Fibroblast of mammary gland (primary cell): ENCODE measurements at regions not wholly inside any gene's neighbourhood (a gene's known extent, or its start where the extent isn't known, plus 50 kb on each side); places are given as distances from the start of the nearest gene placed in this dataset.
"Not testable (repeated sequence)": the region's sequence is repeated elsewhere in the genome, so short reads cannot be mapped to it uniquely, and the experiment has no call there.

ENCODE experiments used
- DNase-seq: peaks from one replicate; pipeline ENCODE4 v3.0.0-alpha.2; 2010; ENCODE audit warnings: low read depth
- H3K4me3 ChIP-seq: 2 replicates; pipeline ENCODE4 v1.5.1; 2011; ENCODE audit warnings: low read depth, mild to moderate bottlenecking, low read length, moderate library complexity; ENCODE audit not compliant: control insufficient read depth
- CTCF ChIP-seq: conservative IDR thresholded peaks from 2 replicates; pipeline ENCODE4 v1.5.1; 2011; ENCODE audit warnings: low read depth, low read length, inconsistent platforms; ENCODE audit not compliant: control insufficient read depth, insufficient read depth

- no peak for DNase-seq
- no peak for TF ChIP-seq CTCF
- H3K4me3 ChIP-seq: no peak overlapping the region
These were observed 72.2 kb downstream of the CRLF2 start for GRCh38 chrX:1140236-1140681.

DNA sequence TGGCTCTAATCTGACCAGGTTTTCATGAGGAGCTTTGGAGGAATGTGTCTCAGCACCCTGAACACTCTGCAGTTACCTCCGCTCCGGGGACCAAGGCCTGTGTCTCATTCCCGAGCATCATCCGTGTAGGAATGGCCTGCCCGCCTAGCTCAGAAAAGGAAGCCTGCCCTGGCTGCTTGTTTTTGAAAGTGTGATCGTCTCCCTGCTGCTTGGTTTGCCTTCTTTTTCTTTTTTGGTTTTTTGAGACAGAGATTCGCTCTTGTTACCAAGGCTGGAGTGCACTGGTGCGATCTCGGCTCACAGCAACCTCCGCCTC, 73.3 kb downstream of the CRLF2 start:
- no peak overlapping the region for H3K4me3 ChIP-seq
- TF ChIP-seq CTCF: no peak
- DNase-seq: no peak

- no peak for DNase-seq
- no peak overlapping the region for H3K4me3 ChIP-seq
- no peak for TF ChIP-seq CTCF
These were observed 73.8 kb downstream of the CRLF2 start for GRCh38 chrX:1138476-1139184.

- no peak for TF ChIP-seq CTCF
- H3K4me3 ChIP-seq: no peak overlapping the region
- no peak for DNase-seq
These were observed 74.9 kb downstream of the CRLF2 start for GRCh38 chrX:1137531-1137930.

- H3K4me3 ChIP-seq, DNase-seq: not testable (repeated sequence)
These were observed 75.9 kb downstream of the CRLF2 start for GRCh38 chrX:1136582-1136981.

DNA sequence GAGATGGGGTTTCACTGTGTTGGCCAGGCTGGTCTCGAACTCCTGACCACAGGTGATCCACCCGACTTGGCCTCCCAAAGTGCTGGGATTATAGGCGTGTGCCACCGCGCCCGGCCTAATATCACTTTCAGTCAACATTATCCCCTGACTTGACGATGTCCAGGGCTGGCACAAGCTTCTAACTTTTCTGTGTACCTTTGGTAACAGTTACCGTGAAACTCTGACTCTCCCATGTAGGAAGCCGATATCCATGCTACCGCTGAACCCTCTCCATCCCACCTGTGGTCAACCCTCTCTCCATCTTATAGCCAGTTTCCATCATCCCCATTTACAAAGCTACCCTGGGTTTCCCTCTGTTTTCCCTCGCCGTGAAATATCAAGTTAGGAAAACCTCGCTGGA, 77.5 kb downstream of the CRLF2 start:
- TF ChIP-seq CTCF: no peak
- no peak overlapping the region for H3K4me3 ChIP-seq
- DNase-seq: no peak

DNA sequence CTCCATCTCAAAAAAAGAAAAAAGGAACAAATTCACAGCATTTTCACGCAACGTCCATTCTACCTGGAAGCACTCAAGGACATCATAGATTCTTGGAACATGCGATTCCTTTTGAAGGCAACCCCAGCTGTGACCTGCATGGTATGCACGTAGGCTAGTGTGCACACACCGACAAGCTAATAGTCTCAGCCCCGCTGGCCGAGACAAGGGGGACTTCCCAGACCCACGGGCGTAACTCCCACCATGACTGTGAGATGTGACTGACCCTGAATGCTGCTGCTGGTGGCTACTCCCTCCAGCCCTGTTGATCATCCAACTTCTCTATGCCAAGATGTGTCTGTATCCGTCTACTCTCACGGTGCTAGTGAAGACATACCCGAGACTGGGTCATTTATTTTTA, 78.3 kb downstream of the CRLF2 start:
- H3K4me3 ChIP-seq: no peak overlapping the region
- TF ChIP-seq CTCF: no peak
- no peak for DNase-seq
